GM23338 (cell line): ENCODE measurements at regions not wholly inside any gene's neighbourhood (a gene's known extent, or its start where the extent isn't known, plus 50 kb on each side); places are given as distances from the start of the nearest gene placed in this dataset.

ENCODE experiments used
- ATAC-seq: fragments of 200-7000 bp; cut with Tn5 transposase; 3 replicates; pipeline ENCODE4 v1.9.1; 2020
- DNase-seq: peaks from one replicate; pipeline ENCODE4 v3.0.0-alpha.2; 2015; ENCODE audit warnings: low spot score
- H2AFZ ChIP-seq: fragments of 200-600 bp; sonication (generic); 2 replicates; pipeline ENCODE4 v1.8.0; 2016; ENCODE audit warnings: antibody characterized with exemption, mild to moderate bottlenecking, moderate library complexity
- H3F3A ChIP-seq: fragments of 200-600 bp; sonication (generic); replicated peaks from 2 replicates; pipeline ENCODE4 v1.8.0; 2017; ENCODE audit warnings: antibody characterized with exemption, mixed run types, low read depth
- H3K27ac ChIP-seq: fragments of 200-600 bp; sonication (generic); 2 replicates; pipeline ENCODE4 v1.6.1; 2016; ENCODE audit warnings: low read depth
- H3K27me3 ChIP-seq: fragments of 200-600 bp; sonication (generic); 2 replicates; pipeline ENCODE4 v1.8.0; 2016; ENCODE audit warnings: mild to moderate bottlenecking, mixed run types, moderate library complexity; ENCODE audit not compliant: insufficient read depth
- H3K36me3 ChIP-seq: fragments of 200-600 bp; sonication (generic); 2 replicates; pipeline ENCODE4 v1.8.0; 2016; ENCODE audit warnings: mild to moderate bottlenecking; ENCODE audit not compliant: insufficient read depth
- H3K4me1 ChIP-seq: fragments of 200-600 bp; sonication (generic); 2 replicates; pipeline ENCODE4 v1.8.0; 2016; ENCODE audit warnings: mild to moderate bottlenecking, moderate library complexity; ENCODE audit not compliant: insufficient read depth
- H3K4me2 ChIP-seq: fragments of 200-600 bp; sonication (generic); 2 replicates; pipeline ENCODE4 v1.7.1; 2017; ENCODE audit warnings: mixed run types
- H3K4me3 ChIP-seq: fragments of 200-600 bp; sonication (generic); 2 replicates; pipeline ENCODE4 v1.6.1; 2016; ENCODE audit warnings: mixed run types
- H3K79me2 ChIP-seq: fragments of 200-600 bp; sonication (generic); replicated peaks from 2 replicates; pipeline ENCODE4 v1.8.0; 2017; ENCODE audit warnings: mild to moderate bottlenecking; ENCODE audit not compliant: insufficient read depth
- H3K9me2 ChIP-seq: fragments of 200-600 bp; sonication (generic); 2 replicates; pipeline ENCODE4 v1.8.0; 2017; ENCODE audit not compliant: insufficient read depth
- H4K20me1 ChIP-seq: fragments of 200-600 bp; sonication (generic); replicated peaks from 2 replicates; pipeline ENCODE4 v1.8.0; 2017; ENCODE audit warnings: mild to moderate bottlenecking; ENCODE audit not compliant: insufficient read depth
- H3K27ac Mint-ChIP-seq: 2 replicates; pipeline ENCODE4 v1.8.0; 2020; ENCODE audit warnings: inconsistent platforms, mild to moderate bottlenecking, moderate library complexity, mixed read lengths
- H3K27me3 Mint-ChIP-seq: 3 replicates; pipeline ENCODE4 v1.8.0; 2022; ENCODE audit warnings: low read depth, mild to moderate bottlenecking, moderate library complexity, mixed read lengths, inconsistent platforms; ENCODE audit not compliant: insufficient read depth, poor library complexity
- H3K36me3 Mint-ChIP-seq: 3 replicates; pipeline ENCODE4 v1.8.0; 2021; ENCODE audit warnings: low read depth, mild to moderate bottlenecking, inconsistent platforms, moderate library complexity, mixed read lengths
- H3K4me1 Mint-ChIP-seq: 3 replicates; pipeline ENCODE4 v1.8.0; 2020; ENCODE audit warnings: mild to moderate bottlenecking, inconsistent platforms, mixed read lengths
- H3K4me3 Mint-ChIP-seq: 3 replicates; pipeline ENCODE4 v1.8.0; 2021; ENCODE audit warnings: moderate library complexity, mild to moderate bottlenecking, inconsistent platforms, mixed read lengths
- H3K9me3 Mint-ChIP-seq: 3 replicates; pipeline ENCODE4 v1.8.0; 2020; ENCODE audit warnings: moderate library complexity, mild to moderate bottlenecking, inconsistent platforms, mixed read lengths
- CREB1 ChIP-seq: fragments of 250-450 bp; sonication (Bioruptor Pico); IDR thresholded peaks from 2 replicates; pipeline ENCODE4 v1.5.0; 2020; ENCODE audit warnings: low read depth, mild to moderate bottlenecking, moderate library complexity
- EZH2 ChIP-seq: fragments of 200-600 bp; sonication (generic); IDR thresholded peaks from one replicate; pipeline ENCODE4 v1.8.0; 2017; ENCODE audit warnings: antibody characterized with exemption, mild to moderate bottlenecking, low read depth; ENCODE audit not compliant: unreplicated experiment
- EZH2phosphoT487 ChIP-seq: fragments of 200-600 bp; sonication (generic); IDR thresholded peaks from one replicate; pipeline ENCODE4 v1.8.1; 2018; ENCODE audit warnings: antibody characterized with exemption; ENCODE audit not compliant: unreplicated experiment
- JUNB ChIP-seq: IDR thresholded peaks from one replicate; pipeline ENCODE4 v1.6.1; 2016; ENCODE audit warnings: antibody characterized with exemption; ENCODE audit not compliant: unreplicated experiment
- NANOG ChIP-seq: IDR thresholded peaks from 2 replicates; pipeline ENCODE4 v1.6.1; 2016; ENCODE audit warnings: antibody characterized with exemption, borderline replicate concordance
- POLR2AphosphoS5 ChIP-seq: IDR thresholded peaks from 2 replicates; pipeline ENCODE4 v1.6.1; 2016; ENCODE audit warnings: antibody characterized with exemption, low read depth
- REST ChIP-seq: IDR thresholded peaks from one replicate; pipeline ENCODE4 v1.6.1; 2018; ENCODE audit warnings: antibody characterized with exemption; ENCODE audit not compliant: unreplicated experiment
- STAT1 ChIP-seq: IDR thresholded peaks from one replicate; pipeline ENCODE4 v1.6.1; 2016; ENCODE audit warnings: antibody characterized with exemption; ENCODE audit not compliant: unreplicated experiment
- ZNF114 ChIP-seq: fragments of 250-450 bp; sonication (Bioruptor Pico); IDR thresholded peaks from 2 replicates; pipeline ENCODE4 v1.5.0; 2020; ENCODE audit warnings: mild to moderate bottlenecking, moderate library complexity
- ZNF331 ChIP-seq: fragments of 250-450 bp; sonication (Bioruptor Pico); IDR thresholded peaks from 2 replicates; pipeline ENCODE4 v1.5.0; 2020; ENCODE audit warnings: low read depth, mild to moderate bottlenecking, moderate library complexity
- TF ChIP-seq, protein P1 (sequence below): IDR thresholded peaks from 2 replicates; pipeline ENCODE4 v1.6.1; 2016; ENCODE audit warnings: antibody characterized with exemption
- TF ChIP-seq, protein P2 (sequence below), 2 experiments: fragments of 200-600 bp in 1 of 2; sonication (generic) in 1 of 2; conservative IDR thresholded peaks; 2 replicates each; pipeline versions ENCODE4 v1.5.1 to v1.6.1; 2016 to 2017; ENCODE audit warnings: antibody characterized with exemption in 2 of 2, low read depth in 2 of 2, mild to moderate bottlenecking in 2 of 2, moderate library complexity in 1 of 2
- TF ChIP-seq, protein P3 (sequence below): fragments of 250-450 bp; sonication (Bioruptor Pico); IDR thresholded peaks from 2 replicates; pipeline ENCODE4 v1.5.0; 2020; ENCODE audit warnings: mild to moderate bottlenecking, moderate library complexity

- Histone ChIP-seq H3K4me2 (no peak overlapping the region), H4K20me1 (no peaks in the 10 kb centered on the region), H3K79me2 (no peaks in the 10 kb centered on the region), H3K27ac (no peak overlapping the region), H3K9me2 (no peaks in the 10 kb centered on the region), H3F3A (no peaks in the 10 kb centered on the region), H3K4me3 (no peak overlapping the region), H3K36me3 (no peaks in the 10 kb centered on the region), H2AFZ (peak overlapping the region; percentile 34), H3K4me1 (no peaks in the 10 kb centered on the region; the same call in 1 of the 2 replicates), H3K27me3 (no peaks in the 10 kb centered on the region)
- Mint-ChIP-seq H3K36me3 (no peaks in the 10 kb centered on the region), H3K4me3 (no peak overlapping the region), H3K27ac (no peak overlapping the region), H3K9me3 (no peaks in the 10 kb centered on the region; the same call in 2 of the 3 replicates), H3K27me3 (peaks cover 1% of the 10 kb centered on the region), H3K4me1 (peaks cover 27% of the 10 kb centered on the region)
- no peak for TF ChIP-seq REST
- TF ChIP-seq NANOG: no peak
- TF ChIP-seq, protein P1, sequence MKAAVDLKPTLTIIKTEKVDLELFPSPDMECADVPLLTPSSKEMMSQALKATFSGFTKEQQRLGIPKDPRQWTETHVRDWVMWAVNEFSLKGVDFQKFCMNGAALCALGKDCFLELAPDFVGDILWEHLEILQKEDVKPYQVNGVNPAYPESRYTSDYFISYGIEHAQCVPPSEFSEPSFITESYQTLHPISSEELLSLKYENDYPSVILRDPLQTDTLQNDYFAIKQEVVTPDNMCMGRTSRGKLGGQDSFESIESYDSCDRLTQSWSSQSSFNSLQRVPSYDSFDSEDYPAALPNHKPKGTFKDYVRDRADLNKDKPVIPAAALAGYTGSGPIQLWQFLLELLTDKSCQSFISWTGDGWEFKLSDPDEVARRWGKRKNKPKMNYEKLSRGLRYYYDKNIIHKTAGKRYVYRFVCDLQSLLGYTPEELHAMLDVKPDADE: no peak
- TF ChIP-seq, protein P2, sequence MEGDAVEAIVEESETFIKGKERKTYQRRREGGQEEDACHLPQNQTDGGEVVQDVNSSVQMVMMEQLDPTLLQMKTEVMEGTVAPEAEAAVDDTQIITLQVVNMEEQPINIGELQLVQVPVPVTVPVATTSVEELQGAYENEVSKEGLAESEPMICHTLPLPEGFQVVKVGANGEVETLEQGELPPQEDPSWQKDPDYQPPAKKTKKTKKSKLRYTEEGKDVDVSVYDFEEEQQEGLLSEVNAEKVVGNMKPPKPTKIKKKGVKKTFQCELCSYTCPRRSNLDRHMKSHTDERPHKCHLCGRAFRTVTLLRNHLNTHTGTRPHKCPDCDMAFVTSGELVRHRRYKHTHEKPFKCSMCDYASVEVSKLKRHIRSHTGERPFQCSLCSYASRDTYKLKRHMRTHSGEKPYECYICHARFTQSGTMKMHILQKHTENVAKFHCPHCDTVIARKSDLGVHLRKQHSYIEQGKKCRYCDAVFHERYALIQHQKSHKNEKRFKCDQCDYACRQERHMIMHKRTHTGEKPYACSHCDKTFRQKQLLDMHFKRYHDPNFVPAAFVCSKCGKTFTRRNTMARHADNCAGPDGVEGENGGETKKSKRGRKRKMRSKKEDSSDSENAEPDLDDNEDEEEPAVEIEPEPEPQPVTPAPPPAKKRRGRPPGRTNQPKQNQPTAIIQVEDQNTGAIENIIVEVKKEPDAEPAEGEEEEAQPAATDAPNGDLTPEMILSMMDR (conservative IDR thresholded peaks at IDR 0.05; ENCODE audit: low read depth in 2 of 2): no peak
- no peak for TF ChIP-seq STAT1
- no peak for TF ChIP-seq POLR2AphosphoS5
- TF ChIP-seq CREB1: no peak
- no peak for TF ChIP-seq EZH2
- no peak for TF ChIP-seq ZNF331
- no peak for TF ChIP-seq JUNB
- TF ChIP-seq EZH2phosphoT487: no peak
- TF ChIP-seq, protein P3, sequence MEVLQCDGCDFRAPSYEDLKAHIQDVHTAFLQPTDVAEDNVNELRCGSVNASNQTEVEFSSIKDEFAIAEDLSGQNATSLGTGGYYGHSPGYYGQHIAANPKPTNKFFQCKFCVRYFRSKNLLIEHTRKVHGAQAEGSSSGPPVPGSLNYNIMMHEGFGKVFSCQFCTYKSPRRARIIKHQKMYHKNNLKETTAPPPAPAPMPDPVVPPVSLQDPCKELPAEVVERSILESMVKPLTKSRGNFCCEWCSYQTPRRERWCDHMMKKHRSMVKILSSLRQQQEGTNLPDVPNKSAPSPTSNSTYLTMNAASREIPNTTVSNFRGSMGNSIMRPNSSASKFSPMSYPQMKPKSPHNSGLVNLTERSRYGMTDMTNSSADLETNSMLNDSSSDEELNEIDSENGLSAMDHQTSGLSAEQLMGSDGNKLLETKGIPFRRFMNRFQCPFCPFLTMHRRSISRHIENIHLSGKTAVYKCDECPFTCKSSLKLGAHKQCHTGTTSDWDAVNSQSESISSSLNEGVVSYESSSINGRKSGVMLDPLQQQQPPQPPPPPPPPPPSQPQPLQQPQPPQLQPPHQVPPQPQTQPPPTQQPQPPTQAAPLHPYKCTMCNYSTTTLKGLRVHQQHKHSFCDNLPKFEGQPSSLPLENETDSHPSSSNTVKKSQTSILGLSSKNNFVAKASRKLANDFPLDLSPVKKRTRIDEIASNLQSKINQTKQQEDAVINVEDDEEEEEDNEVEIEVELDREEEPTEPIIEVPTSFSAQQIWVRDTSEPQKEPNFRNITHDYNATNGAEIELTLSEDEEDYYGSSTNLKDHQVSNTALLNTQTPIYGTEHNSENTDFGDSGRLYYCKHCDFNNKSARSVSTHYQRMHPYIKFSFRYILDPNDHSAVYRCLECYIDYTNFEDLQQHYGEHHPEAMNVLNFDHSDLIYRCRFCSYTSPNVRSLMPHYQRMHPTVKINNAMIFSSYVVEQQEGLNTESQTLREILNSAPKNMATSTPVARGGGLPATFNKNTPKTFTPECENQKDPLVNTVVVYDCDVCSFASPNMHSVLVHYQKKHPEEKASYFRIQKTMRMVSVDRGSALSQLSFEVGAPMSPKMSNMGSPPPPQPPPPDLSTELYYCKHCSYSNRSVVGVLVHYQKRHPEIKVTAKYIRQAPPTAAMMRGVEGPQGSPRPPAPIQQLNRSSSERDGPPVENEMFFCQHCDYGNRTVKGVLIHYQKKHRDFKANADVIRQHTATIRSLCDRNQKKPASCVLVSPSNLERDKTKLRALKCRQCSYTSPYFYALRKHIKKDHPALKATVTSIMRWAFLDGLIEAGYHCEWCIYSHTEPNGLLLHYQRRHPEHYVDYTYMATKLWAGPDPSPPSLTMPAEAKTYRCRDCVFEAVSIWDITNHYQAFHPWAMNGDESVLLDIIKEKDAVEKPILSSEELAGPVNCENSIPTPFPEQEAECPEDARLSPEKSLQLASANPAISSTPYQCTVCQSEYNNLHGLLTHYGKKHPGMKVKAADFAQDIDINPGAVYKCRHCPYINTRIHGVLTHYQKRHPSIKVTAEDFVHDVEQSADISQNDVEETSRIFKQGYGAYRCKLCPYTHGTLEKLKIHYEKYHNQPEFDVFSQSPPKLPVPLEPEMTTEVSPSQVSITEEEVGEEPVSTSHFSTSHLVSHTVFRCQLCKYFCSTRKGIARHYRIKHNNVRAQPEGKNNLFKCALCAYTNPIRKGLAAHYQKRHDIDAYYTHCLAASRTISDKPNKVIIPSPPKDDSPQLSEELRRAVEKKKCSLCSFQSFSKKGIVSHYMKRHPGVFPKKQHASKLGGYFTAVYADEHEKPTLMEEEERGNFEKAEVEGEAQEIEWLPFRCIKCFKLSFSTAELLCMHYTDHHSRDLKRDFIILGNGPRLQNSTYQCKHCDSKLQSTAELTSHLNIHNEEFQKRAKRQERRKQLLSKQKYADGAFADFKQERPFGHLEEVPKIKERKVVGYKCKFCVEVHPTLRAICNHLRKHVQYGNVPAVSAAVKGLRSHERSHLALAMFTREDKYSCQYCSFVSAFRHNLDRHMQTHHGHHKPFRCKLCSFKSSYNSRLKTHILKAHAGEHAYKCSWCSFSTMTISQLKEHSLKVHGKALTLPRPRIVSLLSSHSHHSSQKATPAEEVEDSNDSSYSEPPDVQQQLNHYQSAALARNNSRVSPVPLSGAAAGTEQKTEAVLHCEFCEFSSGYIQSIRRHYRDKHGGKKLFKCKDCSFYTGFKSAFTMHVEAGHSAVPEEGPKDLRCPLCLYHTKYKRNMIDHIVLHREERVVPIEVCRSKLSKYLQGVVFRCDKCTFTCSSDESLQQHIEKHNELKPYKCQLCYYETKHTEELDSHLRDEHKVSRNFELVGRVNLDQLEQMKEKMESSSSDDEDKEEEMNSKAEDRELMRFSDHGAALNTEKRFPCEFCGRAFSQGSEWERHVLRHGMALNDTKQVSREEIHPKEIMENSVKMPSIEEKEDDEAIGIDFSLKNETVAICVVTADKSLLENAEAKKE (CRISPR knock-in tag): no peak
- no peak for TF ChIP-seq ZNF114 (CRISPR knock-in tag)
- DNase-seq (no peak), ATAC-seq (no peak)
Observed at GRCh38 chr3:64462203-64462602, 225.6 kb downstream of the ADAMTS9 start.
